NK-92 (cell line): ENCODE measurements at regions not wholly inside any gene's neighbourhood (a gene's known extent, or its start where the extent isn't known, plus 50 kb on each side); places are given as distances from the start of the nearest gene placed in this dataset.
"Not testable (repeated sequence)": the region's sequence is repeated elsewhere in the genome, so short reads cannot be mapped to it uniquely, and the experiment has no call there.

Experiments
- DNase-seq: peaks from one replicate; lab custom pipeline; 2025; ENCODE audit not compliant: unreplicated experiment; lab: John Stamatoyannopoulos, UW

GRCh38 chr10:65367706-65368105, 1558.1 kb upstream of the LRRTM3 start:
- no peak for DNase-seq

- no peak for DNase-seq
Measured at GRCh38 chr10:65375528-65375927, 1550.3 kb upstream of the LRRTM3 start.

- no peak for DNase-seq
Measured at GRCh38 chr10:65377687-65378086, 1548.1 kb upstream of the LRRTM3 start.

- DNase-seq: no peak
Measured at GRCh38 chr10:65394502-65395297, 1531.1 kb upstream of the LRRTM3 start.

- DNase-seq: no peak
Measured at GRCh38 chr10:65395631-65396030, 1530.2 kb upstream of the LRRTM3 start.

- no peak for DNase-seq
Measured at GRCh38 chr10:65396997-65397396, 1528.8 kb upstream of the LRRTM3 start.

- no peak for DNase-seq
Measured at GRCh38 chr10:65408401-65408800, 1517.4 kb upstream of the LRRTM3 start.

- DNase-seq: no peak
Measured at GRCh38 chr10:65413001-65413400, 1512.8 kb upstream of the LRRTM3 start.

- DNase-seq: no peak
Measured at GRCh38 chr10:65415318-65415717, 1510.5 kb upstream of the LRRTM3 start.

- DNase-seq: no peak
Measured at GRCh38 chr10:65416094-65416493, 1509.7 kb upstream of the LRRTM3 start.

GRCh38 chr10:65419629-65420028, 1506.2 kb upstream of the LRRTM3 start:
- DNase-seq: no peak

GRCh38 chr10:65423043-65423442, 1502.8 kb upstream of the LRRTM3 start:
- no peak for DNase-seq

GRCh38 chr10:65429381-65429780, 1496.5 kb upstream of the LRRTM3 start:
- DNase-seq: not testable (repeated sequence)

- no peak for DNase-seq
Measured at GRCh38 chr10:65430979-65431378, 1494.9 kb upstream of the LRRTM3 start.

GRCh38 chr10:65470986-65471385, 1454.8 kb upstream of the LRRTM3 start:
- no peak for DNase-seq

GRCh38 chr10:65482848-65483247, 1443.0 kb upstream of the LRRTM3 start:
- DNase-seq: no peak

GRCh38 chr10:65491799-65492198, 1434.0 kb upstream of the LRRTM3 start:
- DNase-seq: no peak

- DNase-seq: no peak
Measured at GRCh38 chr10:65496541-65496940, 1429.3 kb upstream of the LRRTM3 start.

GRCh38 chr10:65497837-65498236, 1428.0 kb upstream of the LRRTM3 start:
- no peak for DNase-seq

GRCh38 chr10:65500716-65501115, 1425.1 kb upstream of the LRRTM3 start:
- DNase-seq: no peak

- DNase-seq: no peak
Measured at GRCh38 chr10:65501259-65501658, 1424.6 kb upstream of the LRRTM3 start.

- no peak for DNase-seq
Measured at GRCh38 chr10:65518379-65518778, 1407.5 kb upstream of the LRRTM3 start.

GRCh38 chr10:65528986-65529385, 1396.8 kb upstream of the LRRTM3 start:
- no peak for DNase-seq
